ENCODE measurements at regions not wholly inside any gene's neighbourhood (a gene's known extent, or its start where the extent isn't known, plus 50 kb on each side); places are given as distances from the start of the nearest gene placed in this dataset.
"Not testable (repeated sequence)": the region's sequence is repeated elsewhere in the genome, so short reads cannot be mapped to it uniquely, and the experiment has no call there.

GRCh38 chr2:5188636-5189035 is 503.5 kb upstream of the SOX11 start:
- ATAC-seq, result no peak
- Mint-ChIP-seq H3K4me3 (no peak overlapping the region), H3K4me1 (no peaks in the 10 kb centered on the region), H3K9me3 (peaks cover 5% of the 10 kb centered on the region), H3K36me3 (no peaks in the 10 kb centered on the region), H3K27ac (no peak overlapping the region)
- DNase-seq (ENCODE audit: low spot score in 2 of 2), result no peak

DNA sequence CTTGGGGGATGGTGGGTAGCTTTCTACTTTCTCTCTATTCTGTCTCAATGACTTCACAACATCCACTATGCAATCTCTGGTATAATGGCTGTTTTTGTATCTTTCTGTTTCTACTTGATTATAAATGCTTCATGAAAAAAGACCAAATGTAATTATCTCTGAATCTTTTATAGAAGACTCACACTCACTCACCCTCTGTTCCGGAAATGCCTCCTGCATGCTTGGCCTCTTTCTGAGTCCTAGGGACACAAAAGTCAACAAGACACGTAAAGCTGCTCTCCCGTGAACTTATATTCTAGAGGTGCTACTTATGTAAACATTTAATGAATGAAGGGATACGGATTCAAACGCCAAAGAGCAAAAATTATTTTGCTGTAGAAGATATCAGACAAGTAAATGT is 502.2 kb upstream of the SOX11 start:
- Mint-ChIP-seq H3K27ac (no peak overlapping the region), H3K4me3 (no peak overlapping the region), H3K36me3 (no peaks in the 10 kb centered on the region), H3K9me3 (peaks cover 5% of the 10 kb centered on the region), H3K4me1 (no peaks in the 10 kb centered on the region)
- ATAC-seq (no peak), DNase-seq (ENCODE audit: low spot score in 2 of 2) (no peak)

GRCh38 chr2:5195636-5196035 is 496.5 kb upstream of the SOX11 start:
- no peak overlapping the region for H3K27ac Mint-ChIP-seq
- H3K4me3 Mint-ChIP-seq, result no peak overlapping the region
- no peaks in the 10 kb centered on the region for H3K36me3 Mint-ChIP-seq
- ATAC-seq (no peak), DNase-seq (ENCODE audit: low spot score in 2 of 2) (no peak)
- H3K4me1 Mint-ChIP-seq, result no peaks in the 10 kb centered on the region
- H3K9me3 Mint-ChIP-seq, result peaks cover 6% of the 10 kb centered on the region

- ATAC-seq (no peak), DNase-seq (ENCODE audit: low spot score in 2 of 2) (no peak)
- Mint-ChIP-seq H3K9me3 (peaks cover 15% of the 10 kb centered on the region), H3K4me3 (no peak overlapping the region), H3K4me1 (no peaks in the 10 kb centered on the region), H3K36me3 (no peaks in the 10 kb centered on the region), H3K27ac (no peak overlapping the region)
These were observed 488.9 kb upstream of the SOX11 start for GRCh38 chr2:5203134-5203755.

GRCh38 chr2:5206742-5207141 is 485.4 kb upstream of the SOX11 start:
- H3K36me3 Mint-ChIP-seq; ATAC-seq; H3K4me3 Mint-ChIP-seq; H3K27ac Mint-ChIP-seq; H3K4me1 Mint-ChIP-seq; DNase-seq (ENCODE audit: low spot score in 2 of 2): not testable (repeated sequence)
- peaks cover 13% of the 10 kb centered on the region for H3K9me3 Mint-ChIP-seq

GRCh38 chr2:5215989-5216607 is 476.1 kb upstream of the SOX11 start:
- DNase-seq (ENCODE audit: low spot score in 2 of 2) (no peak), ATAC-seq (no peak)
- Mint-ChIP-seq H3K27ac (no peak overlapping the region), H3K4me3 (no peak overlapping the region), H3K36me3 (no peaks in the 10 kb centered on the region), H3K9me3 (peaks cover 15% of the 10 kb centered on the region), H3K4me1 (no peaks in the 10 kb centered on the region)

GRCh38 chr2:5227062-5227699 is 465.0 kb upstream of the SOX11 start:
- Mint-ChIP-seq H3K4me1 (no peaks in the 10 kb centered on the region), H3K9me3 (peaks cover 7% of the 10 kb centered on the region), H3K4me3 (no peak overlapping the region), H3K36me3 (no peaks in the 10 kb centered on the region), H3K27ac (no peak overlapping the region)
- no peak for DNase-seq (ENCODE audit: low spot score in 2 of 2)
- no peak for ATAC-seq

GRCh38 chr2:5229574-5229973 is 462.6 kb upstream of the SOX11 start:
- Mint-ChIP-seq H3K27ac (no peak overlapping the region), H3K36me3 (no peaks in the 10 kb centered on the region), H3K4me1 (no peaks in the 10 kb centered on the region), H3K4me3 (no peak overlapping the region), H3K9me3 (peaks cover 4% of the 10 kb centered on the region)
- ATAC-seq, result no peak
- no peak for DNase-seq (ENCODE audit: low spot score in 2 of 2)

GRCh38 chr2:5230444-5230843 is 461.7 kb upstream of the SOX11 start:
- no peaks in the 10 kb centered on the region for H3K4me1 Mint-ChIP-seq
- DNase-seq (ENCODE audit: low spot score in 2 of 2), result no peak
- H3K27ac Mint-ChIP-seq, result no peak overlapping the region
- H3K9me3 Mint-ChIP-seq, result peaks cover 4% of the 10 kb centered on the region
- H3K4me3 Mint-ChIP-seq, result no peak overlapping the region
- ATAC-seq, result no peak
- H3K36me3 Mint-ChIP-seq, result no peaks in the 10 kb centered on the region

DNA sequence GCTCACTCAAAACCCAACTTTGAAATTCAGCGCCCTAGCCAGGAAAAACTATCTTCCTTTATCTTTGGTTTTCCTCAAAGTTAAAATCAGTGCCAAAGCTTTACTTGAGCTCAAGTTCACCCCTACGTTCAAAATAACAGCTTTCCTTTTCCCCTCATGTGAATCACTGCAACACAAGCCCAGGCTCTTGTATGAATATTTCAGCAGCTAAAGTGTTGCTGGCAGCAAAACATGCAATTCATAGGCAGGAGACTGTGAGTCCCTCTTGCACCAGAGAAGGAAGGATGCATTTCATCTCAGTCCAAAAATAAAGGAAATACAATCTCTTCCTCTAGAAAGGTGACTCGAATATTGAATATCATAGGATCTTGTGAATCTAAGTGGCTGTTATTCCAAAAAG is 461.3 kb upstream of the SOX11 start:
- DNase-seq (ENCODE audit: low spot score in 2 of 2) (no peak), ATAC-seq (no peak)
- no peak overlapping the region for H3K27ac Mint-ChIP-seq
- no peaks in the 10 kb centered on the region for H3K36me3 Mint-ChIP-seq
- peaks cover 4% of the 10 kb centered on the region for H3K9me3 Mint-ChIP-seq
- H3K4me1 Mint-ChIP-seq, result no peaks in the 10 kb centered on the region
- H3K4me3 Mint-ChIP-seq, result no peak overlapping the region

DNA sequence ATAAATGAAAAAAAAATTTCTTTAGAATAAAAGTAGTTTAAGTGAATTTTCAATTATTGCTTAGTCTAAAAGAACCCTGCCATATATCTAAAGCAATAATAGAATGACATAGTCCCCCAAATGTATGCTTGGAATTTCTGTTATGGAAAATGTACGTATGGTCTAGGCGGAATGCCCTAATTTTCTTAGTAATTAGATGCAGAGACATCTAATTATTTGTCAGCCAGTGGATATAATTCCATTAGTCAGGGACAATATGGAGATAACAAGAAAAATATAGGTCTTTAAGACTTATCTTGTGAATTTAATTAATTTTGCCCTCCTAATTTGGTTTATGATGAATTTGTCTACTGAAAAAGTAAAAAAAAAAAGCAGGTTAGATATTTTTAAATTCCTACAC is 460.9 kb upstream of the SOX11 start:
- H3K36me3 Mint-ChIP-seq, result no peaks in the 10 kb centered on the region
- no peaks in the 10 kb centered on the region for H3K4me1 Mint-ChIP-seq
- ATAC-seq (no peak), DNase-seq (ENCODE audit: low spot score in 2 of 2) (no peak)
- no peak overlapping the region for H3K4me3 Mint-ChIP-seq
- no peak overlapping the region for H3K27ac Mint-ChIP-seq
- H3K9me3 Mint-ChIP-seq, result peaks cover 5% of the 10 kb centered on the region

GRCh38 chr2:5234563-5234962 is 457.6 kb upstream of the SOX11 start:
- ATAC-seq (no peak), DNase-seq (ENCODE audit: low spot score in 2 of 2) (no peak)
- no peak overlapping the region for H3K27ac Mint-ChIP-seq
- H3K36me3 Mint-ChIP-seq, result no peaks in the 10 kb centered on the region
- H3K9me3 Mint-ChIP-seq, result peaks cover 15% of the 10 kb centered on the region
- no peak overlapping the region for H3K4me3 Mint-ChIP-seq
- no peaks in the 10 kb centered on the region for H3K4me1 Mint-ChIP-seq

DNA sequence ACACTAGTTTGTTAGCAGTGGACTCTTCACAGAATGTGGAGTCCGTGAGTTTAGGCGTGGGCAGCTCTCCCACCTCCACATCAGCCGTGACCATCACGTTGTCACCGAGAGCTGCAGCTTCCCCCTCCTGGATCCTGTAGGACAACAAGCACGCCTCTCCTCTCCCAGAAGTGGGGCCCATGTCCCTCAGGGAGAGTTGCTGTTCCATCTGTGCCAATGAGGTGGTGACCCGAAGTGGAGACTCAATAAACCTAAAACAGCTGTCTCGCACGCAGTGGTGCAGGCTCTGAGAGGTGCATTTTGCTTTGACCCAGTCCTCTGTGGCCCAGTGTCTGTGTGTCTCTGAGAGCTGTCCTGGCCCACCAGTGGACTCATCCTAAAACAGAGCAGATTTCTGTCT is 456.5 kb upstream of the SOX11 start:
- H3K36me3 Mint-ChIP-seq, result no peaks in the 10 kb centered on the region
- peaks cover 11% of the 10 kb centered on the region for H3K9me3 Mint-ChIP-seq
- H3K4me1 Mint-ChIP-seq, result no peaks in the 10 kb centered on the region
- ATAC-seq (no peak), DNase-seq (ENCODE audit: low spot score in 2 of 2) (no peak)
- H3K4me3 Mint-ChIP-seq, result no peak overlapping the region
- no peak overlapping the region for H3K27ac Mint-ChIP-seq

DNA sequence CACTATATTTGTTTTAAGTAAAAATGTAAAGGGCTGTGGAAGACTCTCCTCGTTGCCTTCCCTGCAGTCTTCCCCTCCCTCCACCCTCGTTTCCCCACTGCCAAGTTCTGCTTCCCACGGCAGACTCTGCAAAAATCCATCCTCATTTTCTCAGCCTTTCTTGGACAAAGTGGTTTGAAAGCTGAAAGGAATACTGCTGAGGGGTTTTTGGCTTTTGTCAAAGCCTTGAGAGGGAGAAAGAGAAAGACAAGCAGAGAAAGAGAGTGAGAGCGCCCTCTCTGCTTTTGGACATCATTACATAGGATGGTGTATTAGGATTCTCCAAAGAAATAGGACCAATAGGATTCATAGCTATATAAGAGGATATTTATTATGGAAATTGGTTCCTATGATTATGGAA is 455.9 kb upstream of the SOX11 start:
- Mint-ChIP-seq H3K4me3 (no peak overlapping the region), H3K36me3 (no peaks in the 10 kb centered on the region), H3K27ac (no peak overlapping the region), H3K4me1 (no peaks in the 10 kb centered on the region), H3K9me3 (peaks cover 14% of the 10 kb centered on the region)
- ATAC-seq (no peak), DNase-seq (ENCODE audit: low spot score in 2 of 2) (no peak)

GRCh38 chr2:5242751-5243150 is 449.4 kb upstream of the SOX11 start:
- Mint-ChIP-seq H3K36me3 (no peaks in the 10 kb centered on the region), H3K4me3 (no peak overlapping the region), H3K9me3 (peaks cover 9% of the 10 kb centered on the region), H3K27ac (no peak overlapping the region), H3K4me1 (no peaks in the 10 kb centered on the region)
- DNase-seq (ENCODE audit: low spot score in 2 of 2), result no peak
- ATAC-seq, result no peak

DNA sequence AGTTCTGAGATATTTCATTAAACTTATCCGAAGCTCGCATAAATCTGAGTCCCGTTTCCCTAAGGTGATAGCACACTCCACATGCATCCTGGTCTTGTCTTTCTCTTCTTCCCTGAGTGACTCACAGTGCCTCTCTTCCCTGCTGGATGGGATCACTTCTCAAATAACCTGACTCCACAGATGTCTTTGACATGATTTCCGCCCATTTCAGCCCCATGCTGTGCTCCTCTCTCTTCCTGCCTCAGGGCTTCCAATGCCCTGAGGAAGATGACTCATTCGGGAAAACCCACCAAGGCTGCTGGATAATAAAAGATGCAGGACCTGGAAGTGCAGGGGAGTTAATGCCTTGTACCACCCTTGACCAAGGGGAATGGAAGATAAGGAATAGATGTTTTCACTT is 441.7 kb upstream of the SOX11 start:
- Mint-ChIP-seq H3K4me3 (no peak overlapping the region), H3K9me3 (peaks cover 31% of the 10 kb centered on the region), H3K4me1 (no peaks in the 10 kb centered on the region), H3K36me3 (no peaks in the 10 kb centered on the region), H3K27ac (no peak overlapping the region)
- no peak for ATAC-seq
- no peak for DNase-seq (ENCODE audit: low spot score in 2 of 2)
